ENCODE measurements at regions not wholly inside any gene's neighbourhood (a gene's known extent, or its start where the extent isn't known, plus 50 kb on each side); places are given as distances from the start of the nearest gene placed in this dataset.

DNA sequence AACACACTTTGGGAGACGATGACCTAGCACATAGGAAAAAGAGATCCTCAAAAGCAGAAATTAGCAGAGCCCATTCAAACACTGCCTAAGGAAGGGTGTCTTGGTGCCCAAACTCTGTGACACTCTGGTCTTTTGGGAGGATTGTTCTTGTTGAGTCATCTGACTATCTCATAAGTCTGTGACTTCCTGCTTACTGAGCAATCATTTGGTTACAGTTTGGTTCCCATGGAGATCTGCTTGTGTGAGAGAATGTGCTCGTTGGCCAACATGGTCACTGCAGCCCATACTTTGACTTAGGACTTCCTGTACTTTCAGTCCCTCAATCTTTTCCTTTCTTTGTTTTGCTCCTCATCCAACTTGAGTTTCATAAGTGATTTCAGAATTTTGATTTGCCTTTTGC is 602.9 kb downstream of the NYAP2 start:
- no peak for DNase-seq

DNA sequence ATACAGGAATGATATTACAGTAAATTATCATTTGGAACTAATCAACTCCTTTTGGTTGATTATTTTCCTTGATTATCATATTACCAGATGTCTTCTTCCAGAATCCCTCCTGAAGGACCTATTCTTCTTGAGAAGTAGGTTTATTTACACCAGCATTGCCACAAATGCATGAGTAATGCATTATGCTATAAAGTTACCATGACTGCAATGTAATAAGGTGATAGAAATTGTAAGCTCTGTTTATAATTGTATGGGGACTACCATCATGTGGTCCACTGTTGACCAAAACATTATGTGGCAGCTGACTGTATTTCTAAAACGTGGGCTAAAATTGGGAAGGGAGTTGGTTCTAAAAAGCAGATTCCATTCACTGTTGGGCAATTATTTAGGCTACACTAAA is 602.2 kb downstream of the NYAP2 start:
- no peak for DNase-seq

DNA sequence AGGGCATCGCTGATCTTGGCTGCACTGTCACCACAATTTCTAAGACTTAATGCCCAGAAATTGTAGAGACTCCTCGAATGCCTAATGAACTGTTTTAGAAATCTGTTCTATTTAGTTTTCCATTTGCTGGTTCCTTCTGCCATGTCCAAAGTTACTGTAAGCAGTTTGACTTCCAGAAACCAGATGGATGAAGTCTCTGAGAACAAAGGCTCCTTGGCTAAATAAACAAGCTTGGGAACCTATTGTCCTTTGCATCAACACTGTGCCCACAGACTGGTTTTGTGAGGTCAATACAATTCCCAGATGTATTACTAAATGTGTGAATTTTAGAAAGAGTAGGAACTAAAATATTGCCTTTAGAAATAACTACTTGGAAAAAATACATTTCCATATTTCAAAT is 600.2 kb downstream of the NYAP2 start:
- DNase-seq: no peak

DNA sequence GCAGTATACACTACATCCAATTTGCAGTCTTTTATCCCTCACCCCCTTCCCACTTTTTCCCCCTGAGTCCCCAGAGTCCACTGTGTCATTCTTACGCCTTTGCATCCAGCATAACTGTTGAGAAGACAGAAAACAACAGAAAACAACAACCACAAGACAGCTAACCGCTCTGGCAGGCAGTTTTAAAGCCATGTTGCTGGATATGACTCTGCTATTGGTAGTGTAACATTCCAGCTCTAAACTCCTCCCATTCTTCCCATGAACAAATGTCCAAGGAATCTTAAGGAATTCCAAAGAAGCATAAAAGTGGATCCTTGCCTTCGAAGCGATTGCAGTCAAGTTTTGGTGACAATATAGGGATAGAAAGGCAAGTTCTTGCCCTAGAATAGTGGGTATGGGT is 599.1 kb downstream of the NYAP2 start:
- DNase-seq: no peak

DNA sequence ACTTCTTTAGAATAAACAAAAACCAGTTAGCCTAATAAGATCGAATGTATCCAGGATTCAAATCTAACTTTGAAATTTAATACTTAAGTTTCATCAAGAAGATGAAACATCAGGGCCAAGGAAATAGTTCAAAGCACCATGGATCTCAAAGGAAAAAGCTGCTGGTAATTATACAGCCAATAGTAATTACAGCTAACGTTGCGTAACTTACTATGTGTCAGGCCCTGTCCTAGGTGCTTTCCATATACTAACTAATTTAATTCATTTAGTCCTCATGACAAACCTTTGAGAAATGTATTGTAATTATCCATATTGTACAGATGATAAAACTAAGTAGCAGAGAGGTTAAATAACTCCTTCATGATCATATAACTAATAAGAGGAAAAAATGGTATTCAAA is 598.6 kb downstream of the NYAP2 start:
- DNase-seq: no peak

DNA sequence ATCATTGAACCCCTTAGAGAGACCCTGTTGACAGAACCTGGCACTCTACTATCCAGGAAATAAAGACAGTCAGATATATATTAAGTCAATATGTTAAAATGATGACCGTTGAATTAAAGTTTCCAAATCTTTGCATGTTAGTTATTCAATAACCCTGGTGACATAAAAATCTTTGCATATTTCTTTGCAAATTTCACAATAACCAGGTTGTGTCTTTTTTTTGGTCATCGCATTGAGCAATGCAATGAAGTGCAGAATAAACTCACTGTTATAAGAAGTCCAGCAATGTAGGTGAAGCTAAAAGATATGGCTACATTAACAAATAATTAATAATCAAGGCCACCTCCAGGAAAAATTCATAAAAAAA is 596.9 kb downstream of the NYAP2 start:
- no peak for DNase-seq

DNA sequence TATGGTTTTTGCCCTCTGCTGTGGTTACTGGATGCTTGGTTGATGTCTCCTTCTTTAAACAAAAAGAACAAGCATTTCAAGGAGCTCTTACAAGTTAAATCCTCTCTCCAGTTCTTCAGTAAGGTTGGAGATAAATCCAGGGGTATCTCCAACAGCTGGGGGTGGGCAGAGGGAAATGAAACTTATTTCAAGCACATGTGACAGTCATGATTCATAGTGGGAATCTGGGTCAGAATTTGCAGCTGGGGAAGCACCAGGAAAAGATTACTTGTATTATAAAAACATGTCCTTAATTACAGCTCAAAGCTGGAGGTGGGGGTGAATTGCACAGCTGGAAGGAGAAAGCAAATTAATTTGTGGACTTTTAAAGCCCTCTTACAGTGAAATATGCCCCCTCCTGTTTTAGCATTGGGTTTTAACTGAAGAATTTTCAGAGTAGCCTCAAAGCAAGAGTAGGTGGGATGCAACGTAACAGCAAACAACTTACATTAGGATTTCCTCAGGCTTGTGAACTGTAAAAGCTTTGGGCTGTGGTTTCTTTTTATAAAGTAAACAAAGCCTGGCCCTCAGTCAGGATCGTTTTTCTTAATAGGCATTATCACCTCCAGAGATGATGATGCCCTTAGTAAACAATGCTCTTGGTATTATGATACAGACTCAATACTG is 596.4 kb downstream of the NYAP2 start:
- DNase-seq: no peak

DNA sequence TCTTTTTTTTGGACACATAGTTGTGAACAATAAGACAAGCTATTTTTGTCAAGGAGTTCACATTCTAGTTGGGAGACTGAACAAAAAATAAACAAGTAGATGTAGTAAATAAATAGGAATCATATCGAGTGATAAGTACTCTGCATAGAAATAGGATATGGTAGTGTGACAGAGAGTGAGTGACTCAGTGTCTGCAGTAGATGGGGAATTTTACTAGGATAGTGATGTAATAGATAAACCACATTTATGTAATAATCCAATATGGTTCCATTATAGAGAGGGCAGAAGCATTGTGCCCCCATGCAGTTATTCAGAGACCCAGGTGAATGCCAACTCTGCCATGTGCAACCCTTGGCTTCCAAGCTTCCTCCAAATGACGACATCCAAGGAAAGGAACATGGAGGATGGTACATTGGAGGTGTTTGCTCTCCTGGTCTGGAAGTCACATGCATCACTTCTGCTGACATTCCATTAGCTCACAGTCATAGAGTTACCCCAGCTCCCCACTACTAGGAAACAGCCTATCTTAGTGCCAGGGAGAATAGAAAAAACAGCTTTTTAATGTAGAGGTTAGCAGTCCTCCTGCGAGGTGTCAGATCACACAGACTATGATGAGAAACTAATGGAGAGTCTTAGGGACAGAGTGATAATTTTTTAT is 595.4 kb downstream of the NYAP2 start:
- DNase-seq: no peak

DNA sequence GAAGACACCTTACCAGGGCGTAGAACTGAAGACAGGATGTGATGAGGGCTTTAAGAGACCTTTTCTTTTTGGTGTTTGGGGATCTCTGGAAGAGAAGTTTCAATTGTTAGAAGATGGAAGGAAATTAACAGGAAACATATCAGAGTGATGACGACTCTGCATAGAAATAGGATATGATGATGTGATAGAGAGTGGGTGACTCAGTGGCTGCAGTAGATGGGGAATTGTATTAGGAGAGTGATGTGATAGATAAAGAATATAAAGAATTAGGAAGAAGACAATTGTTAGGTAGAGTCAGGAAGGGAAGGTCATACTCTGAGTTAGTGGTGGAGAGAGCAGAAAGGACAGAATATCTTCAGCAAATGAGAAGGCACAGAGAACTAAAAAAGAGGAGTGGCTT is 593.9 kb downstream of the NYAP2 start:
- DNase-seq: no peak

DNA sequence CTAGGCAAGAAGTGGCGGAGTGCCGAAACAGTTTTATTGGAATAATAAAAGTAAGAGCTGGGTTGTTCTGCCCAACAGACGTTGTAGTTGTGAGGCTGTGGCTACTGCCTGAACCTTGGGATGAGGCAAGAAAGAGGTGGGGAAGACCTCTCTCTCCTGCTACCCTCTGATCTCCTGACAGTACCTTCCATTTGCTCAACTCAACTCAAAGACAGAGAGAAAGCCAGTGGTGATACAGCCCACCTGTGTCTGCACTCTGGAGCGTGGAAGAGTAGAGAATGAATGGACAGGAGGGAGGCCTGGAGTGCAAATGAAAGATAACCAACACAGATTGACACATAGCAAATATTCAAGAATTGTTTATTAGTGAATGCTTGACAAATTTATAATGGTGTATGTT is 590.3 kb downstream of the NYAP2 start:
- no peak for DNase-seq

DNA sequence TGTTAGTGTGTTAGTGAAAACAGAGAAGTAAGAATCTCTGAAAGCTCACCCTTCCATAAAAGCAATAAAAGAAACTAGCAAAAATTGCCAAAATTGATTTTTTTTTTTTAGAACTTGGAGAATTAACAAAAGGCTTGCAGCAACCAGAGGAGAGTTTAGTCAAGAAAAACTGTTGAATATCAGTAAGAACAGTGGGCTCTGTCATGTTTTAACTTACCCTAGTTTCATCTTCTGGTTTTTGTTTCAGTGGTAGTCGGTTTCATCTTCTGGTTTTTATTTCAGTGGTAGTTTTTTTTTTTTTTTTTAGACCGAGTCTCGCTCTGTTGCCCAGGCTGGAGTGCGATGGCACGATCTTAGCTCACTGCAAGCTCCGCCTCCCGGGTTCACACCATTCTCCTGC is 580.9 kb downstream of the NYAP2 start:
- no peak for DNase-seq

DNA sequence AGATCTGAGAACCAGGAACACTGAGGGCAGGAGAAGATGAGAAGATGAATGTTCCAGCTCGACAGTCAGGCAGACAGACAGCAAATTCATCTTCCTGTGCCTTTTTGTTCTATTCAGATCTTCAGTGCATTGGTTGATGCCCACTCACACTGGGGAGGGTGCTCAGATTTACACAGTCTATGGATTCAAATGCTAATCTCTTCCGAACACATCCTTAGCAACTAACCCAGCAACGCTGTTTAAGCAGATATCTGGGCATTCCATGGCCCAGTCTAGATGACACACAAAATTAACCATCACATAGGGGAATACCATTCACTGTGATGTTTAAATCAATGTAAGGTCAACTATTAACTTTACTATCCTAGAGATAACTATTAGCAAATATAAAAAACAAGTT is 571.9 kb downstream of the NYAP2 start:
- no peak for DNase-seq

DNA sequence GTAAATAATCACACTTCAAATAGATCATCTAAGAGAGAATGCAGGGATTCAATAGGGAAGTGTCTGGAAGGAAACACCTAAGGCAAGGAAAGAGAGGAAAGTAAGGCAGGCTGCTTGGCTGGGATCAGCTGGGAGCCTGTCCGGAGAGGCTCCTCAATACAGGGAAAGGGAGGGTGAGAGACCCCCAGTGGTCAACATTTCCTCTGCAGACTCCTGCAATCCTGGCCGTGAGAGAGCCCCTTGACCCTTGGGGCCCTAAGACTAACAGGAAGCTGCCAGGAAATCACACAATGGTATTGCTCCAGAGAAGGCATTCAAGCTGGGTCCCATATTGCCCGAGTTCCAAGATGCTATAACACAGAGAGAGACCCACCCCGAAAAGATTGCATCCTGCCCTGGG is 549.4 kb downstream of the NYAP2 start:
- DNase-seq: no peak

DNA sequence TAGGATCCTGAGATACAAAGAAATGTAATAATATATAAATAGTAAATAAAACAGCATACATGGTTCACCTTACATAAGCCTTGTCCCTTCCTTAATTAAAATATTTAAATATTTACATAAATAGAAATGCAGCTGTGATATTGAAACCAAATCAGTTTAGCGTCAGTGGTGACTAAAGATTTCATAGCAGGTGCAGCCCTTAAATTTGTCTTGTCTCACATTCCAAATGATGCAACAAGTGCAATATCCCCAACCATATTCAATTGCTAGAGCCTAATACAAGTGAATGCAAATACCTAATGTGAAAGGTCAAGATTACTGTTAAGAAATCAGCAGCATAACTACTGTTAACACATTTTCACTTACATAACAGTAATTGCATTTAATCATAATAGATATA is 539.5 kb downstream of the NYAP2 start:
- DNase-seq: no peak

DNA sequence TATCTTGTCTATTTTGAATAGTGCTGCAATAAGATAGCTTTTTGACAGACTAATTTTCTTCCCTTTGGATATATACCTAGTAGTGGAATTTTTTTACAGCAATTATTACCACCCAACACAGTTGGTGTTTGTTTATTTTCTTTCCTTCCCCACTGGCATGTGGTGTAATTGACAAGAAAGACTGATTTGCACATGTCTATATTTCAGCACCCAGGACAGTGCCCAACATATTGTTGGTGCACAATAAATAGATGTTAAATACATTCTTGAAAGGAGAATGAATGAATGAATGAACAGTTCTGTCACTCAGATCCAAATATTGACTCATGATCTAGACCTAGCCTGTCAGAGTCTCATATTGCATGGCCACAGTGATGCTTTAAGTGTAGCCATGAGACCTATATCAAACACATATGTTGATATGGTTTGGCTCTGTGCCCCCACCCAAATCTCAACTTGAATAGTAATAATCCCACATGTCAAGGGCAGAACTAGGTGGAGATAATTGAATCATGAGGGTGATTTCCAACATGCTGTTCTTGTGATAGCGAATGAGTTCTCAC is 538.2 kb downstream of the NYAP2 start:
- no peak for DNase-seq

DNA sequence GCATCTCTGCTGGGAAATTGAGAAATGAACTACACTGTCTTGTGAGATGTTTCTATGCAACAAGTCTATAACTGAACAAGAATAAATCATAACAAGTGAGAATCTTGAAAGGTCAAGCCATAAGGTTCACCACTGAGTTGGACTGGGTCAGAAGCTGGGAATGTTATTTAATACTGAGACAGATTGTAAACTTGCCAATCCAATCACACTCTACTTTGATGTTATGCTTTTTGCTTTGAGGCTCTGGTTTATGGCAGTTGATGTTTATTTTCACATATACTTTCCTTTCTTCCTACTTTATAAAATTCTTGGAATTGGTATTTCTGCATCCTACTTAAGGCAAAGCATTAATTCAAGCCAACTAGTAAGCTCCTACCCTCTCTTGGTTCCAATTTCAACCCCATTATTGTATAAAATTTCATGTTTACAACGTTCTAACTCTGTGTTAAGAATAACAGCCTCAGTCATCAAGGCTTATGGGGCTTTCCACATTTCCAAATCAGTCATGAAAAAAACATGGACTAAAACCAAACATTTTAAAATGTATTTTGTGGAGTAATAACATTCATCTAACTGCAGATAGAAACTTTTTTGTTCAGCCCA is 533.4 kb downstream of the NYAP2 start:
- no peak for DNase-seq

DNA sequence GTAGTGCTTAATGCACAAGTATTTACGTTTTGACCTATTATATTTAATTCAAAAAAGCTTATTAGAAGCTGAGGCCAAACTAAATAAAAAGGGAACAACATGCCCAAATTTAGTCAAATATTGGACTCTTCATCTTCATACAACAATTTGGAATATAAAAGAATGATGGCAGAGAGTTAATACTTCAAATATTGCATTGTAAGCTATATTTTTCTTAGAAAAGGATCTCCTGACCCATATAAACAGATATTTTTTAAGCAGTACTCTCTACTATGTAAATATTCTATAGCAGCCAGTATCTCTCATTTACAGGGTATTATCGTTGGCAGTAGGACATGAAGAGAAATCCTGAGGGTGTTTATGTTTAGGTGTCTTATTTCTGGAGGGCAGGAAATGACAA is 531.2 kb downstream of the NYAP2 start:
- no peak for DNase-seq

DNA sequence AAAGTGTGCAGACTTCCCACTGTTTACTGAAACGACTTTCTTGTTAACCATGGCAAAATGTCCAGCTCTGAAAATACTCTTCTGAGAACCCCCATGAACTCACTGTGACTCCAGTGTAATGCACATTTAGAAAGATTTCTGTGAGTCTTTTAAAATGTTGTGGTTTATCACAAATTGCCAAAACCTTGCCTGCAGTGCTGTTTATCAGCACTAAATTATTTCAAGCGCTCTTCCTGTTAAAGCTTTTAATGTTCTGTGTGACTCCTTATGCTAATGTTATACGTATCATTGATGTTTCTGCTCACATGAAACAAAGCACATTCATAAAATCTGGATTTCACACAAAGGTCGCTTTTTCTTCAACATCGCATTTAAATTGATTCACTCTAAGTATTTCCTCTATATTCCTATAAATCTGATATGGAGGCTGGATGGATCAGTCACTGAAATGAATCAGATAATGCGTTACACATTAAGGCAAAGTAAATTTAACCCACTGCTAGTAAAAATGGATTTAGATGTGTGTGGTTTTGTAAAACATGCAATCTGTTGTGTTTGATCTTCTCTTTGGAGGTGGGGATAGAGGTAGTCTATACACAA is 521.2 kb downstream of the NYAP2 start:
- no peak for DNase-seq

DNA sequence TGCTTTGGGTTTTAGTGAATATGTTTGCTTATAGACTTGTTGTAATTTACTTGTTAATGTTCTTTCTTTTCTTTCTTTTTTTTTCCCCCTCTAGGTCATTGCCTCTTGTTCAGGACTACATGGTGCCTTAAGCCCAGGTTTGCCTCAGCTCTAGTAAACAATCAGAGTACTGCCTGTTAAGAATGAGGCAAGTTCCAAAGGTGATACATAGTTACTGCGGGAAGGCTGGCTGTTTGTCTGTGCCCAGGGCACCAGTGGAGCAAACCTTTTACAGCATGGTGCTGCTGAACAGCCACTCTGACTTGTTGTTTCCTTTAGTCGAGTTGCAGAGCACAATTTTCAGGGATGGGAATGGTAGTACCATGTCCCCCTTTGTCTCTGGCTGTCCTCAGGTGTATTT is 517.2 kb downstream of the NYAP2 start:
- no peak for DNase-seq

DNA sequence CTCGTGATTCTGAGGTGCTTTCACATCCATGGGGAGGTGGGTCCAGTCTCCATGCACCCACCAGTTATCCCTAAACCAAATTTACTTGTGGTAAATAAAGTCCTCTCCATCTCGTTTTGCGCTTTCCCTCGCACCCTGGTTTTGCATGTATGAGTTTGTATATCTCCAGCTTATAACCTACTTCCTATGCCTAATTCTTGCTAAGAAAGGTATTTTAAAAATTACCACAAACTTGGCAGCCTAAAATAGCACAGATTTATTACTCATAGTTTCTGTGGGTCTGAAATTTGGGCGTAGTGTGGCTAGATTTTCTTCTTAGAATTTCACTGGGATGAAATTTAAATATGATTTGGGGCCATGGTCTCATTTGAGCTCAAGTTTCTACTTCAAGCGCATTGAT is 511.5 kb downstream of the NYAP2 start:
- DNase-seq: no peak

DNA sequence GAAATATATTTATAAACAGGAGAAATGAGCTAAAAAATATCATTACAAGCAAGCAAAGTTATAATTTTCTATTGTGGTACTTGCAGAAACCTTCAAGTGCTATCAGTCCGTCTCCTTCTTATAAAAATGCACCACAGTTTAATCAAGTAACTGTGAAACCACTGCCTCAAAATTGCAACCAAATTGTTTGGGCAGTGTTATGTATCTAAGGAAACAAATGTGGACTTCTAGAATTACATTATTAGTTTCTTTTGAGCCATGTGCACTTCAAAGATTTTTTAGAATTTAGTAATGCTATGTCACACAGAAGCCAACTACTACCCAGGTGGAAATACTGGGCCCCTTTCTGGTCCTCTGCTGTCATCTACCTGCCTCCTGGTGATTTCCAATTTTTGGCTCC is 495.6 kb downstream of the NYAP2 start:
- no peak for DNase-seq

DNA sequence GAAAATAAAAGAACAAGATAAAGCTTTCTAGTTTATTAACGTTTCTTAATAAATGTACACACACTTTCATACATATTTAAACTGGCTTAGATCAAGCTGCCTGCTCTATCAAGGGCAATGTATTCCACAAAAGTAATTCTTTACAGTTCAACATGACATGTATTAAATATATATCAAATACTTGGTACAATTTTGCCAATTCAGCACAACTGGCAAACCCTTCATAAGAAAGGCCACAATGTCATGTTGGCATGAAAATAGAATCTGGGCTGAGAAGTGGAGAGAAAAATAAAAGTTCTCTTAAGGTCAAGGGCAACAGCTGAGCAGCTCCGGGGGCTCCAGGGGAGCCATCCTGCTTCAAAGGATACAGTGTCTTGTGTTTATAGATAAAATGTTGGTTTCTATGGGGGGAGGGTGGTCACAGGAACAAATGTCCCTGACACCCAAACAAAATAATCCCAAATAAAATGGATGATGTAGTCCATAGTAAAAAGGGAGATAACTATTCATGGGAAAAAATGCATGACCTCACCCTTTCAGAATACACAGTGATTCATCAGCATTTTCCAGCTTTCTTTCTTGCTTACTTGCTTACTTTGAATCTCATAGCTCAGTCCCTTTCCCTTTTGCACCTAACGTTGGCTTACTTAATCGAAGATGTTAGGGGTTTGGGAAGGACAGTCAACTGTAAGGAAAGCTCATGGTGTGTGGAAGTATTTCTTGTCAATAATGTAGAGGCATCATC is 494.9 kb downstream of the NYAP2 start:
- no peak for DNase-seq

DNA sequence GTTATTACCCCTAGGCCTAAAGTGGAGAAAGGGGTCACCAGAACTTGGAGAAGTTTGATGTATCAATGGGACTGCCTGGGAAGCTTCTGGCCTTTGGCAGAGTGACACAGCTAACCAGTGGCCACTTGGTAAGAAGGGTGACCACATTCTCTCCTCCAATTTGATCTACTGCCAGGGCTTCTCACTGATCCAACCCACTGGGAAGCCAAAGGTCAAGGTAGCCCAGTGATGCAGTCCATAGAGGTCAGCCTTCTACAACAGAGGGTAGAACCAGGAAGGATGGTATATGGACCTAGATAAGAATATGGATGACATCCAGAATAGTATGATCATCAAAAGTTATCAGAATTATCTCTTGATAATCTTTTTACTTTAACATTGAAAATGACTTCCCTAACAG is 493.6 kb downstream of the NYAP2 start:
- DNase-seq: no peak
